GM18520 (cell line): ENCODE measurements at regions not wholly inside any gene's neighbourhood (a gene's known extent, or its start where the extent isn't known, plus 50 kb on each side); places are given as distances from the start of the nearest gene placed in this dataset.
A peak's percentile ranks its signal among the peaks of the same experiment; 100 is the strongest.

Source experiments
- ATAC-seq: cut with Tn5 transposase; IDR thresholded peaks from one replicate; pipeline ENCODE4 v1.9.1; 2021; ENCODE audit not compliant: unreplicated experiment

DNA sequence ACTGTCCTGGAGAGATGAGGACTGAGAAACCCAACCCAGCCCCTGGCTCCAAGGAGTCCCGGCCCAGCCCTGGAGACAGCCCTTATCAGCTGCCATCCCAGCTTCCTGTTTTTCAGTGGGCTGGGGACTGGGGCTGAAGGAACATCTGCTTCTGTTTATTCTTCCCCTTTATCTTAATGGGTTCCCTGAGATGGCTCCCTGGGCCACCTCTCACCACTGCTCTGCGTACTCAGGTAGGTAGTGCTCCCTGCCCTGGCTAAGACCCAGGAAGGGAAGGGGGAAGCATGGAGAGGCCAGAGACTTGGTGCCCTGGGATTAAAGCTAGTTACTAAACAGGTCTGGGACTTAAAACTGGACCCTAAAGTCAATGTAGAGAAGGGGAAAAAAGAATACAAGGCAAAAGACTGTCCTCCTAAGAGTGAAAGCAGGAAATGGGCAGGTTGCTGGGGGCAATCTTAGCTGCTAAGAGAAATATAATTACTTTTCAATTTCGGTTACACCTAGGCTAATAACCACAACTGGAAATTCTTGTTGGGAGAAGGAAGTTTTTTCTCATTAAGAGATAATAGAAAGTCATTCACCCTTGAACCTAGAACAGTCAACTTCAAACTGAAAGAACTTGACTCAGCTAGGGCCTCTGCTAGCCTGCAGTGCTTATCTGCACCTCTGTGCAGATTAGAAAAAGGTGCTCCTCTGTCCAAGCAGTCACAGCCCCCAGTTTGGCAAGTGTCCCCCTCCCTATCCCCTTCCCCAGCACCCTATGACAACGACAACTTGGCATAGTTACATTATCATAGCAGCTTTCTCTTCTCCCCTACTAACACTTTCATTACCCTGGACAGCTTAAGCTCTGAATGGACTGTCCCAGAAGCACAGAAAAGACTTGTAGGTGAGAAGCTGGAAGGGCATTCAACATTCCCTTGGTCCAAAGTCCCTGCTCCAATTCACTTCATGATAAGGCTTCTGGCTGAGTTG lies 65.6 kb upstream of the KDM7A start:
- ATAC-seq = no peak

DNA sequence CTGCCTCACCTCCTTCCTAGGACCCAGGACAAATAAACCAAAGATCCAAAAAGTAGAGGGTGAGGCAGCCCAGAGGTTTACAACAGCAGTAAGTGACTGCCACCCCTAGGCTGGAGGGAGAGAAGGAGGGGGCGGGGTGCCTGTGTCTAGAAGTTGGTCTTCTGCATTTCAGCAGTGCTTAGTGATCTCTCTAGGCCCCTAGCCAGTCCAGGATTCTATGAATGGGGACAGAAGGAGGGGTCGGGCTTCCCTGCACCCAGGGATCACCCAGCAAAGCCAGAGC lies 62.8 kb upstream of the KDM7A start:
- ATAC-seq = no peak

DNA sequence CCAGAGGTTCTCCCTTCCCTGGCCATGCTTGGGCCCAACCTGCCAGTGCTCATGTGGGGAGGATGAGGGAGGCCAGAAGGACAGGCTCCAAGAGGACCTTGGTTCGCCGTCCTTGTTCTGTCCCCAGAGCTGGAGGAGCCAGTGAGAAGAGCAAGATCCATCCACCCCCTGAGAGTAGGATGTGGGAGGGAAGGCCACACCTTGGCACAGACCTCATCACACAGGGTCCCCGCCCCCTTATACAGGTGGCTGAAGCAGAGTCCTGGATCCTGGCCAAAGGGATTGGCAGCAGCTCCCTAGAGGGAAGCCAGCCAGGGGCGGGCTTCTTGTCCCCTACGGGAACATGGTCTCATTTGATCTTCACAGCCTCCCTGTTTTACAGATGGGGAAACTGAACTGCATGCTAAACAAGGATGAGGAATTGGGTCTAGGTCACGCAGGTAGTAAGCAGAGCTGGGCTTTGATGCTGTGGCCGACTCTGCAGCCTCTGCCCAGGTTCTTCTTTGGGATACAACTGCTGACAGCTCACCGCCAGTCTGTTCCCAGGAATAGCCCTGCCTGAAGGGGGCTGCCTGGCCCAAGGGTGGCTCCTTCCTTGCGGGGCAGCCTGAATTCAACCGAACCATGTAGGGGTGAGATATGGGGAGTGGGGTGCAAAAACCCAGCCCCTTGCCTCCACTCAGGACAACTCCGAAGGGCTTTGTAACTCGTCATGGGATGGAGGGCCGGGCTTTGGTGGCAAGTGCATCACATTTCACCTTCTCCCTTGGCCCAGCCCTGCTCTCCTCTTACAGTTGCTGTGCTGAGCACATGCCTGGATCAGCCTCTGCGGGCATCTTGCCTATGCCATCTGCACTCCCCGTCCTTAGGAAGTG lies 62.2 kb upstream of the KDM7A start:
- ATAC-seq = no peak

DNA sequence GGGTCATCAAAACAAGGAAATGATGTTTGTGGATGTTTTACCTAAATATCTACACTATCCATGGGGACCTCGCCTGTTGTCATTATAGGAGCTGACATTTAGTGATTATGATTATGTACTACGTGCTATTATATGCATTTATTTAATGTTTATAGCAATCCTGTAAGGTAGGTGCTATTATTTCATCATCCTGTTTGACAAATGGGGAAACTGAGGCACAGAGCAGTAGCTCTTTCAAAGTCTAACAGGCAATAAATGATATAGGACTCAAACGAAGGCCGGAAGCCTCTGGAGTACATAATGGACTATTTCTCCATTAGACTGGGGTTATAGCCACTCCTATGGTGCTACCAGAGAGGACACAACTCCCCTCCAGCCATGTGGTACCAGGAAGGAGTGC lies 60.6 kb upstream of the KDM7A start:
- ATAC-seq = no peak

DNA sequence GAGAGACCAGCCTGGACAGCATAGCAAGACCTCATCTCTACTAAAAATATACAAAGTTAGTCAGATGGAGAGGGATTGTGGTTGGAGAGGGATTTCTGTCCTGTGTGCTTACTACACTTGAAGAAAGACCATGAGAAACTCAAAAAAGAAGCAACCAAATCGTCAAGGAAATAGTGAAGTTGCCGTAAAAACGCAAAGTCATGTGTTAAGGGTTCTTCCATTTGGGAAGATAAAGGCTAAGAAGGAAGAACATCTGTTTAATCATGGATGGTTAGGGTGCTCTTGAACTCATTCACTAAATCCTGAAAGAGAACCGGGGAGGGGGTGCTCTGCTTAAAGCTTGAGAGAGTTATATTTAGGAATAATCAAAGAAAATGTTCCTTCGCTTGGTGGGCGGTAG lies 59.8 kb upstream of the KDM7A start:
- ATAC-seq = no peak

DNA sequence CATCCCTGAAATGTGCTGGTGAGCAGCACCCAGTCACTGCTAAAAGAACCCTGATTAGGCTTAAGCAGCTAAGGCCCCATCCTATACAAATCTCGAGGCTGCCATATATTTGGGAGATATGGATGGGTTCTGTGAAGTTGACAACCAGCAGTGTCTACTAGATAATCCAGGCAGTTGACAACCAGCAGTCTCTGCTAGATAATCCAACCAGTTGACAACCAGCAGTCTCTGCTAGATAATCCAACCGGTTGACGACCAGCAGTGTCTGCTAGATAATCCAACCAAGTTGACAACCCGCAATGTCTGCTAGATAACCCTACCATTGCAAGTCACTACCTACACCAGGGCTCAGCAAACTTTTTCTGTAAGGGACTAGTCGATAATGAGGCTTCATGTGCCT lies 58.3 kb upstream of the KDM7A start:
- ATAC-seq = no peak

DNA sequence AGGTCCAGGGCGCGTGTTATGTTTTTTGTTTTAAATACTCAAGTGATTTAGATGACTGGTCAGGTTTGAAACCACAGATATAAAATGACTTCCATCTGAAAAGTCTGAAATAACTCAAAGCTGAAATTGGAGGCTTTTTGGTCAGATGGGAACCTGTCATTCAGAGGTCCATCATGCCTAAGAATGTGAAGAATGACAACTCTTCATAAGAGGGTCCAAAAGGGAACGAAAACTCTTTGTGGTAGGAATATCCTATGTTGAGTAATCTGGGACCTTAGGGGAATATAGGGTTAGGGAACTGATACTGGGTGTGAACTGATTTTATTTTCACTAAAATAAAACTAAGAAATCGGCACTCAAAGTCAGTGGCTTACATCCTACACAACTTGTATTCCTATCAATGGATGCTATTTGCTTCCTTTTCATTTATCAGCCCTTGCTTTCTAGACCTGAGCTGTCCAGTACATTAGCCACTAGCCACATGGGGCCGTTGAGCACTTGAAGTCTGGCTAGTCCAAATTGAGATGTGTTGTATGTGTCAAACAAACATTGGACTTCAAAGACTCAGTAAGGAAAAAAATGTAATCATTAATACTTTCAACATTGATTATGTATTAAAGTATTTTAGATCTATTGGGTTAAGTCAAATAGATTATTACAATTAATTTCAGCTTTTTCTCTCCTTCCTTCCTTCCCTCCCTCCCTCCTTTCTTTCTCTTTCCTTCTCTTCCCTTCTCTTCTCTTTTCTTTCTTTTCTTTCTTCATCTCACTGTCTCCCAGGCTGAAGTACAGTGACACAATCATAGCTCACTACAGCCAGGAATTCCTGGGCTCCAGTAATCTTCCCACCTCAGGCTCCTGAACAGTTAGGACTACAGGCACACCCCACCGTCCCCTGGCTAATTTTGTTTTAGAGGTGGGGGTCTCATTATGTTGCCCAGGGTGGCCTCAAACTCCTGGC lies 56.5 kb upstream of the KDM7A start:
- peak; percentile 41 for ATAC-seq

DNA sequence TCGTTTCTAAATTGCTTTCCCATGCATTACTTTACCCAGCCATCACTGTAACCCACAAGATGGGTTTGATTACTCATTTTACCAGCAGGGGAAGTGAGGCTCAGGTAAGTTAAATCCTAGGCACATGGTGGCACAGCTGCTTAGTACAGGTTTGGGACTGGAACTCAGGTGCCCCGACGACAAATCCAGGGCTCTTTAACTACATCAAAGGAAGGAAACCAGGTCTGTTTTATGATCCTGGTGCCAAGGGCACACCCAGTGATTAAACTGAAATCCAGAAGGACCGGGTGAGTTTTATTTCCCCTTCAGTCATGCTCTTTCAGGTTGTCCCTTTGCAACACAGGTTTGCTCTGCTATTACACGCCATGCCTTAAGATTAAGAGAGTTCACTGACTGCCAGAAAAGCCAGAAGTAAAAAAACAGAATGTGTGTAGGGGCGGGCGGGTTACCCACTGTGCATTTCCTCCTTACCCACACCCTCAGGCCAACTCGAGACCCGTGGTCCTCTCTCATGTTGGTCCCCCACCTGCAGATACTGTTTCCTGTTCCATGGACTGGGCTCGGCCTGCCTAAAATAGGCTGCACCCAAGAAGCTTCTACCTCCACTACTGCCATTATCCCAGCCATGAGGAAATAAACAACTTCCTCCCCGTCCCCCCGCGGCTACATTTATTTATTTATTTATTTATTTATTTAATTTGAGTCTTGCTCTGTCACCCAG lies 55.1 kb upstream of the KDM7A start:
- ATAC-seq = no peak

DNA sequence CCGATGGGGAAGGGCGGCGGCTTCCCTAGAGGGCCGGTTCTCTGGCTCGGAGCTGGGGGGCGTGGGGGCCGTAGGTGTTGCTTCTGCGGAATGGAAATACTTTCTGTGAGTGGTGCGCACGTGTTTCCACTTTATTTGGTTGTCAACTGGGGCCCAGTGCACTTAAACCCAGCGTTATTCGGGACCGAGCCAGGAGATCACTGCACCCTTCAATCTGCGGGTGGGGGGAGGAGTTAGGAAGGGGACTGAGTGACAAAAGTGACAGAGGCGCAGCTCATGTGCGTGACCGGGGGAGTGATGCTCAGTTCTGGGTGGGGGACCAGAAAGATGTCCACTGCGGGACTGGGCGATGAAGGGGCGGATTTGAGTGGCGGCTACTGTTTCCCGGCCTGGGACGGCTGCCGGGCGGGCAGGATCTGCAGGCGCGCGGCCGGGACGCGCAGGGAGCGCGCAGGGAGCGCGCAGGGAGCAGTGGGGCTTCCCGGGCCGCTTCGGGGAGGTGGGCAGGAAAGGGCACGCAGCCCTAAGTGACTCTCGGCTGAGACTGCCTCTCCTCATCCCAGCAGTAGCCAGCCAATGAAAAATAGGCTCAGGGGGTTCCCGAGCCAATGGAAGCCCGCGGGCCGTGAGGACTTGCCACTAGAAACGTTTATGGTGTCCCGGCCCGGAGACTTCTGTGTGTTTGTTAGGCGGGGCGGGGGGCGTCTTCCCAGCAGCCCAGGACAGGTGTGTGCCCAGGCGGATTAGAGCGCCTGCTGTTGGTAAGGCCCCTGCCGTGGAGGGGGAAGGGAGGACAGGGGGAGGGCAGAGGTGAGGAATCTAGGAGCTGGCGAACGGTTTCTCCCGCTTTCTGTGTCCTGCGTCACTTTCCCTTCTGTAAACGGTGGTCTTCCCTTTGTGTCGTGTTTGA lies 54.3 kb upstream of the KDM7A start:
- no peak for ATAC-seq

DNA sequence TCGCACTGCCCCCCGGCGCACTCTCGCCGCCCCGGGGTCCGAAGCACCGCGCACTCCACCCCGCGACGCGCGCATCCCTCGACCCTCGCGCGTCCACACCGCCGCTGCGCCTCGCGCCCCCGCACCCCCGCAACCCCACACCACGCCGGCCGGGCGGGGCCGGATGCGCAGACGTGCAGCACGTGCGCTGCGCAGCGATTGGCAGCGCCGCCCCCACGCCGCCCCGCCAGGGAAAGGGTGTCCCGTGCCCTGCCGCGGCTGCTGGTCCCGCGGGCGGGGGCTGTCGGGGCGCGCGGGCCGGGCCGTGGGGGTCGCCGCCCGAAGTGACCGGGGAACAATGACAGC lies 53.7 kb upstream of the KDM7A start:
- no peak for ATAC-seq

DNA sequence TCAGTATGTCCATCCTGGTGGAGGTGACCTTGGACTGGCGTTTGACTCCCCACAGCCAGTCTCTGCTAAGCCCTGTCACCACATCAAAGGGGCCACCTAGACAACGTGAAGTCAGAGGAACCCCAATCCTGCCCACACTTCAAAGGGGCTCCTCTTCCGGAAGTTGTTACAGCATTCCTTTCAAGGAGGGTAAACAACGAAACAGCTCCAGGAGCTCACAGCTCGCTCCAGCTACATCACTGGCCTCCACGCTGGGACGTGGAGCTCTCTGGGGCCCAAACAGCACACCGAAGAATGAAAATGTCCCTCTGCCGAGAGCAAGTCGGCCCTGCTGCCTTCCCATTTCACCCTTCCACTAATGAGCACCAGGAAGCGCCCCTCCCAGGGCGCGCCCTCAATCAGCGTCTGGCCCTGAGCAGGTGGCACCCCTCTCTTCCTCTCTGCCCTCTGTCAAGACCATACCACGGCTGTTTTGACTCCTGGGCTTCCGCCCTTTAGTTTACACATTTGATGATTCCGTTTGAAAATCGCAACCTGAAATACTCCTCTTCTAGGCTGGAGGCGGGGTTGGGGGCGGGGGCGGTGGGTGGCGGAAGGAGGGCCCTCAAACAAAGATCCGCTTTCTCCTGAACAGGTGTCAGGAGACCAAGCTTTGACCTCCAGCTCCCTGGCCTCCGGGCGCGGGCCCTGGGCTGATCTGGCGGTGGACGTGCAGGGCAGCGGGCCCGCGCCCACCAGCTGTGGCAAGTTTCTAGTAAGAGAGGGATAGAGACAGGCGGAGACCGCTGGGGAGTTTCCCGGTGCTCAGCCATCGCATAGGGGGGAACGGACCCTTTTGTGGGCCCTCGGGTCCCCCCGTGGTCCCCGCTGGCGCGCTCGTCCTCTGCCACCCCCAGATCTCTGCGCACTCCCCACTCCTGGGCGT lies 53.1 kb upstream of the KDM7A start:
- ATAC-seq = no peak

DNA sequence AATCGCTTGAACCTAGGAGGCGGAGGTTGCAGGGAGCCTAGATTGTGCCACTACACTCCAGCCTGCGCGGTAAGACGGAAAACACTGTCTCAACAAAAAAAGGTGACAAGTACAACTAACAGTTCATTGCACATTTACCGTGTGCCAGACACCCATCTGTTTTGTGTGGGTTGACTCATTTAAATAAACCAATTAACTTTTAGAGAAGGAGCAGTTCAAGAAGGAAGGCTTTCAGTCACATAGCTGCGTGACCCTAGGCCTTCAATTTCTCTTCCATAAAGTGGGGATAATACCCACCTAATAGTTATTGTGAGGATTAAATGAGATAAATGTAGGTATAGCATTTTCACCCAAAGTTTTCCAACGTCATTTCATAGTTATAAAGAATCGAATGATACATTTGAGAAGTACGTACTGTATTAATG lies 52.3 kb upstream of the KDM7A start:
- no peak for ATAC-seq
